Activated T-cell treated with anti-CD3 and anti-CD28 coated beads for 4 hours (primary cell): ENCODE measurements at regions not wholly inside any gene's neighbourhood (a gene's known extent, or its start where the extent isn't known, plus 50 kb on each side); places are given as distances from the start of the nearest gene placed in this dataset.

Experiments
- DNase-seq: peaks from one replicate; pipeline ENCODE4 v3.0.0-alpha.2; 2020

DNA sequence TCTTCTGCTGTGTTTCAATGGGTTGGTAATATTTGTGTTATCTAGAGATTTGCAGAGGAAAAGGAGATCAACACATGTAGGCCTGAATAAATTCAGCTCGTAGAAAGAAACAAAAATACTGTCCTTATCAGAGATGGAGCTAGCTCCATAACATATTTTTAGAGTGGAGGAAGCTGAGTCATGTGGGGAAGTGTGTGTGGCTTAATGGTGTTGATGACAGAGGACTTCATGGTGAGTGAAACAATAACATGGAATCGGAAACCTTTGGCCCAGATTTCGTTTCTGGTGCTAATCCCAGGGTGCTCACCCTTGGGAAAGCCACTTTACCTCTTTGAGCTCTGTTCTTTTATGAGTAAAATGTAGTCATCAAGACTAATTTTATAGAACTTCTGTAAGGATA is 825.0 kb downstream of the TLR4 start:
- DNase-seq: no peak

DNA sequence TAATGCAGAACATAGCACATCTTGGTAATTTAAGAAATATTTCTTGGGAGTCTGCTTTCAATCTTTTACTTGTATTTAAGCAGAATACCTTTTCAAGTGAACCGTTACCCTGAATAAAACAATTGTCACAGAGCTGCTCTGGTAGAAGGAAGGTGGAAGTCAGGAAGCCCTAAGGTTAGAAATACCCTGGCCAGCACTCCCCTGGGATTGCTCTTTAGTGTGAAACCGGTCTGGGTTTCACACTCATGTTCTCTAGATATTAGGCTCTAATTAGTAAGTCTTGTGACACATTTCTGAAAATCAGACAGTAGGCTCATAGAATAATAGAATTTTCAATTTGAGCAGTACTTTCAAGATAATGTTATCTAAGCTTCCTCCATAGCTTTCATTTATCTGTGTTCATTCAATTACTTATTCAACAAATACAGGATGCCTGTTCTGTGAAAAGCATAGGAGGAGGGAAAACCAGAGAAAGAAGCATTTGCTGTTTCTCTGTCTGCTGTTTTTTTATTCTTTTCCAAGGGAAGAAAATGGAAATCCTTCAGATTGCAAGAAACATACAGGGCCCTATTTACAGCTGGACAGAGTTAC is 825.5 kb downstream of the TLR4 start:
- DNase-seq: no peak

DNA sequence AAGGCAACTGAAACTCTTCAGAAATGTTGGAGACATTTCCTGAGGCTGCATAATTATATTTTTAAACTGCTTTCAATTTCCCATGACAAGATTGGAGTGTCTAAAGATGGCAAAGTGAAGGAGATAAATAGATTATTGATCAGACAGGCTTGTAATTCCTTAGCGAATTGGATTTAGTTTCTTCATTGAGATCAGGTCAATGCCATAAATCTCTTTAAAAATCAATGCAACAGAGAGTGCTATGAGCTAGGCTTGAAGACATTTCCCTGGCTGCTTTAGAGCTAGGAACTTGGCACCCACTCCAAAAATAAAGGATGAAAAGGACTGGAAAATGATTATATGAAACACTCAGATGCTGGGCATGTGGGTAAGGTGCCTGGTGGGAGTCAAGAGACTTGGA is 828.4 kb downstream of the TLR4 start:
- DNase-seq: no peak

DNA sequence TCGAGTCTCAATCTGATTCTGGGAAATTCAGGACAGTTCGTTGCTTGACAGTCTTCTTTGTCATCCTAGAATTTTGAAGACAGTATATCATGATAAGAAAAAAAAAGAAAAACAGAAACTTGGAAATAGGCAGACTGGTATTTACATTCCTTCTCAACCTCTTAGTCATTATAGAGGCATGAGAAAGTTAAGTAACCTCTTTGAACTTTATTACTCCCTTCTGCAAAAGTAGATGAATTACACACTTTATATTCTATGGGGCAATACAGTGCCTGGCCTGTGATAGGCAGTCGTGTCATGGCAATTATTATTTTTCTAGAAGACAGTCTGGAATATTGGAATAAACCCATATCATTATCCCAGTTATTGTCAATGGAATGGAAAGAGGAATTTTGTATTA is 828.9 kb downstream of the TLR4 start:
- DNase-seq: no peak

DNA sequence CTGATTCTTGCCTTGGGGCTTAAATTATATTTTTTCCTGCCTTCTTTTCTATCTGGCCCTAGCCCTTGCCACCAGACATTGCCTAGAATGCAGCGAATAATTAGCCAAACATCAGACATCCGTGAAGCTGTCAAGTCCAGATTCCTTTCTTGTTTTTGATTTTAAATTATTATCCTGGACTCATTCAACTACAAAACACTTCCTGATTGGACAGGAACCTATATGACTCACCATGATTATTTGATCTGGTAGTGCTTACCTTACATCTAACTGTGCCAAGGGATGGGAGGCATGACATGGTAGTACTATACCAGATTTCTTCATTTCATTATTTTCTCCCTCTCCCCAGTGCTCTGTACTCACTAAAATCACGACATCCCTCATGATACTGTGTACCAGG is 829.6 kb downstream of the TLR4 start:
- no peak for DNase-seq

DNA sequence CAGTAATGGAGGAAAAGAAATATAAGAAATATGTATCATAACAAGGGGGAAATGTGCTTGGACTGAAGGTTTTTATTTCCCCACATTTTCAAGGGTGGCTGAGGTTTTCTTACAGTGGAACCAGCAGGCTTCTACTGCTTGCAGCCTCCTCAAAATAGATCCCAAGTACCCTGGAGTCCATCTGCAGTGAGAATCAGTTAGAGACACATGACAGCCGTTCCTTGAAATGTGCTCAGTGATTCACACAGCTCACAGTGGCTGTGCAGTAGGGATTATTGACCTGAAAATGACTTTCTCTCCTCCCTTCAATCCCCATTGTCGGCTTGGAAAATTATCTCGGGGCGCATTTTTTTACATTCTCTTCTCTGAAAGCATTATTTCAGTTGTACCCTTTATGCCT is 832.0 kb downstream of the TLR4 start:
- no peak for DNase-seq

DNA sequence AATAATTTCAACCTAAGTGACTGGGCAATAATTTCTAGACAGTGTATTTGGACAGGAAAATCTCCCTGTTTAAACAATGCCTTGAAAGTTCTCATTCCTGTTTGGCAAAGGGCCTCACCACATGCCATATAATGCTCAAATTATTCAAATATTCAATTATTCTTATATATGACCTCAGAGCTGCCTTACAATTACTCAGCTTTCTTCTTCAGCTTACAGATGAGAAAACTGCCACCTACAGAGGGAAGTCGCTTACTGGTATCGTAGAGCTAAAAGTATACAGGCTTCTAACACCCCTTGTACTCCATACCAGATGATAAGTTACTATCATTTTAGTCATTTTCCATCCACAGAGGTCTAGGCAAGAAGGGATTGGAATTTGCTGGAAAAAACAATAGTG is 830.3 kb downstream of the BRINP1 start:
- no peak for DNase-seq

DNA sequence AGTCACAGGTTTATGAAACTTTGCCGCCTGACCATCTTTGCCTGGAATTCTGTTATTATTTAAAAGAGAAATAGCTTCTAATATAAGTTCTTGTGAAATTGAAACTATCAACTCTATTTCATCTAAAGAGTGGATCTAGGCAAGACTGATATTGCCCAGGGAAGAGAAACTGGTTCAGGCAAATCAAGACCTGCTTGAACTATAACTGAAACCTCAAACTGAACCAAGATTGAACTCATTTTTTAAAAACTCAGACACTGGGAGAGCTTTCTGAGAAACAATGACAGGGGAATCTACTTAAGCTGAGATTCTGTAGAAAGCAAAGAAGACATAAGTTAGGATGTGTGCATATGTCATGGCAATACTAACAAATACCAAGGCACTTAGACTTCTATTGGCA is 815.8 kb downstream of the BRINP1 start:
- DNase-seq: no peak

DNA sequence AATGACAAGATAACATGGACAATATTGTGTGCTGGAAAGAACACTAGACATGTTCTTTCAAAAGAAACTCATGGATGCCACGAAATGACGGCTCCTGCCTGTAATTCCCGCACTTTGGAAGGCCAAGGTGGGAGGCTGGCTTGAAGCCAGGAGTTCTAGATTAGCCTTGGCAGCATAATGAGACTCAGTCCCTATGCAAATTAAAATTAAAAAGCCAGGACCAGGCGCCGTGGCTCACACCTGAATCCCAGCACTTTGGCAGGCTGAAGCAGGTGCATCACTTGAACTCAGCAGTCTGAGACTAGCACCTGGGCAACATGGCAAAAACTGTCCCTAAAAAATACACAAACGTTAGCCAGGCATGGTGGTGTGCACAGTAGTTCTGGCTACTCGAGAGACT is 814.2 kb downstream of the BRINP1 start:
- DNase-seq: no peak

DNA sequence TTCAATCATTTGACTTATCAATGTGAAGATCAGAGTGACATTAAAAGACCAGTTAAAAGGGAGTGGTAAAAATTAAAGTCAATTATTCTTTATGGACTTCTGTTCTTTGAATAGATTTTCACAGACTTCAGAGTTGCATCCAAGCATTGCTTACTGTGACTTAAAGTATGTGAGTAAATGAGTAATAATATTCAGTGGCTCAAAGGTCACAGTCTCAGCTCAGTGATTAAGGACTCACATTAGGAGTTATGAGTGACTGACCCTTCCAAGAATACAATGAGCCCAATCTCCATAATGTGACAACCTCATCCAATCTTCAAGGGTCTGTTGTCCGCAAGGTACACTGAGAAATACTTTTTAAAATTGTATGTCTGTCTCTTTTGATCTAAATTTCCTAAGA is 811.2 kb downstream of the BRINP1 start:
- no peak for DNase-seq

DNA sequence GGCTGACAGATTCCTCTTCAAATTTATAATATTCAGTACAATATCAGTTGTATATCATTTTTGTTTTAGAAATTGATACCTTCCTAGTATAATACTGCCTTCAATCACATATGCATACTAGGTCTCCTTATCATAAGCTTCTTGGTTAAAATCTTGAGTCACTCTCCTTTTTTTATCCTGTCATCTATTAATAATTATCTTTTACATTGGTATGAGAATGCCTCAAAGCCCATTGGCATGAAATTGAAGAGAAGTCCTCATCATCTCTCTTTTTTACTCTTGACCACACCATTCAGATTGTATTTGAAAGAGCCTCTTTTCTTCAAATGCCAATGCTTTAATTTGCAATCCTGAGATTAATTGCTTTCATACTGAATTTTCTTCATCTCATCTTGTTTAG is 810.3 kb downstream of the BRINP1 start:
- no peak for DNase-seq

DNA sequence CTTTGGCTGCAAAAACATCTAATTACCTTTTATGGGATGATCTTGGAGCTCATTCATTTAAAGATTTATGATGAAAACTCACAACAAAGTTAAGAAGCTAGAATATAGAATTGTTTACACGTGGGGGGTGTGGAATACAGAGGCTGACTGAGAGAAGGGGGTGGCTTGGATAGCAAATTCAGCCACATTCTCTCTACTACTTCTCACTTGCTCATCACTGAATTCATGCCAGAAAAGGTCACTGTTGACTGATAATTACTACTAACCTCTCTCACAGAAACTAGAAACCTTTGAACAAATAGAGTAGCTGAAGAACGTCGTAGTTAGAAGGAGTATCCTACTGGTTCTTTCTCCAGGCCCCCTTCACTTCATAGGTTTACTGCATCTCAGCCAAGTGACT is 808.2 kb downstream of the BRINP1 start:
- no peak for DNase-seq

DNA sequence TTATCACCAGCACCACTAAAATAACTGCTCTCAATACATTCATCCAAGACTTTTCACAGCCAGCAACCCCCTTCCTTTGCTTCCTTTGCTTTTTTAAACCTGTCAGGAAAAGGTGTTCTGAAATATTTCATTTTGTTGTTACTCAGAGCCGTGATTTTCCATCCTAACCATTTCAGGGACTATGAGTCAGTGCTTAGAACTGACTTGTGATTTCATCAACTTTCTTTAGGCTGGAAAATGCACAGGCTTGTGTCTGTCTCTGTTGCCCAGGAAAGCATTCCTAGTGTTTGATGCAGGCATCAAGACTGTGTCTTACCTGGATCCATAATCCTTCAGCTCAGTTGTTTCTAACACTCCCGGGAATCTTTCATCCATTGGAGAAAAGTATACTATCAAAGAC is 805.6 kb downstream of the BRINP1 start:
- DNase-seq: no peak

DNA sequence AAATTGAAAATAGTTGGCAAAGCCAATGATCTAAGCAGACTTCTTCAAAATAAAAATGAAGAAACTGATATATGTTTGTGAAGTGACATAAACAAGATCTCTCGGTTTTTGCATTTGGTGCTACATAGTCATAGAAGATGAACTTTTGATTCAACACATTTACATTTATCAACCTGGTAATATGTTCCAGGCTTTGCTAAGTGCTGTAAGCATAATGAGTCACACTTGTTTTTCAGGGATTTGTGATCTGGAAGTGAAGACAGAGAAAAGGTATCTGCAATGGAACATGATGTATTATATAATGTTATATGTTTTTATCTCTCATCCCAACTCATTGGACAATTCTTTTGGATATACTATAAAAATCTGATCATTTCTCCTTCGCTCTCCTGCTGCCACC is 801.4 kb downstream of the BRINP1 start:
- DNase-seq: no peak

DNA sequence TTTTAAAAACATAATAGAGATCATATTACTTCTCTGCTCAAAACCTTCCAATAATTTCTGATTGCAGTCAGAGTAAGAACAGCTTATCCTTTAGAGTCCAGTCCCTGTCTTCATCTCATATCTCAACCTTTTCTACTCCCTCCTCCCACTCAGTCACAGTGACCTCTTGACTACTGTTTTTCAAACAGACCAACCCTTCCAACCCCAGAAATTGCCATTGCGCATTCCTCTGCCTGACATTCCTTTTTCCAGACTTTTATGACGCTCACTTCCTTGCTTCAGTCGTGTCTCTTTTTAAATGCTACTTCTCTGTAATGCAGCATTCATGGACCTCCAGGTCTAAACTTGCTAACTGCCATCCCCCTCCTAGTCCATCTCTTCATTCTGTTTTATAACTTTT is 800.5 kb downstream of the BRINP1 start:
- no peak for DNase-seq

DNA sequence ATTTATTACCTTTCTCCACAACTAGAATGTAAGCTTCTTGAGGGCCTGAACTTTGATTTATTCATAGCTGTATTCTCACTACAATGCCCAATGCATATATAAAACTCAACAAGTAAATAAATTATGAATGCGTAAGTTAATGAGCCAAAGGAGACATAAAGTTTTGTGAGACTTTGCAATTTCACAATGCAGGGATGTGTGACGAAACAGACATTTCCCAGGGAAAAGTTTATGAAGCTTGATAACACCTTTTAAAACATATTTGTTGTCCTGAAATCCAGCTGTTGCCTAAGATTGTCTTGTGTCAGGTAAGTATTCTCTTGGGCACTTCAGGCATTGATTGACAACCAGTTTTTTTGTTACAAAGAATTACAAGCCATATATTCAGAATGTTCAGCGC is 800.1 kb downstream of the BRINP1 start:
- DNase-seq: no peak

DNA sequence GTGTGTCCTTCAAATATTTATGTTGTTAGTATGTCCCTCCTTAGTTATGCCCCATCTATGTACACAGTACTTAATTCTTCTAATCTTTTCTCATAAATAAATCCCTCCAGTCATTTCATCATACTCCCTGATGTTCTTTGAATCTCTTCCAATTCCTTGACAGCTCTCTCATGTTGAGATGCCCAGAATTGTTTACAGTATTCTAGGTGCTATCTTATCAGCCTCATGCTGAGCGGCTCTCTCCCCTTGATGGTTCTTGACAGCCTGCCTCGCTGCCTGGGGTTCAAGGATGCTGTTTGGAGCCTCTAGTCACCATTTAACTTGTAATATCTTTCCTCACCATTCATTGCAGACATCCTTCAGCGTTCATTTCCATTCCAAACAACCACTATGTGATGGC is 799.2 kb downstream of the BRINP1 start:
- no peak for DNase-seq

DNA sequence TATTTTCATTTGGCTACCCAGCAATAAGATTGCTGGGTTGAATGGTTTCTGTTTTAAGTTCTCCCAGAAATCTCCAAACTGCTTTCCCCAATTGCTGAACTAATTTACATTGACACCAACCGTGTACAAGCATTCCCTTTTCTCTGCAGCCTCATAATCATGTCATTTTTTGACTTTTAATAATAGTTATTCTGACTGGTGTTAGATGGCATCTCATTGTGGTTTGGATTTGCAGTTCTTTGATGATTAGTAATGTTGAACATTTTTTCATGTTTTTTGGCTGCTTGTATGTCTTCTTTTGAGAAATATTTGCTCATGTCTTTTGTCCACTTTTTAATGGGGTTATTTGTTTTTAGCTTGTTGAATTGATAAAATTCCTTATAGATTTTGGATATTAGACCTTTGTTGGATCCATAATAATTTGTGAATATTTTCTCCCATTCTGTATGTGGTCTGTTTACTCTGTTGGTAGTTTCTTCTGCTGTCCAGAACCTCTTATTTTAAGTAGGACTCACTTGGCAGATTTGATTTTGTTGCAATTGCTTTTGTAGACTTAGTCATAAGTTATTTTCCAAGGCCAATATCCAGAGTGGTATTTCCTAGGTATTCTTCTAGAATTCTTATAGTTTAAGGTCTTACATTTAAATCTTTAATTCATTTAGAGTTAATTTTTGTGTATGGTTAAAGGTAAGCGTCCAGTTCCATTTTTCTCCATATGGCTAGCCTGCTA is 793.7 kb downstream of the BRINP1 start:
- DNase-seq: no peak

DNA sequence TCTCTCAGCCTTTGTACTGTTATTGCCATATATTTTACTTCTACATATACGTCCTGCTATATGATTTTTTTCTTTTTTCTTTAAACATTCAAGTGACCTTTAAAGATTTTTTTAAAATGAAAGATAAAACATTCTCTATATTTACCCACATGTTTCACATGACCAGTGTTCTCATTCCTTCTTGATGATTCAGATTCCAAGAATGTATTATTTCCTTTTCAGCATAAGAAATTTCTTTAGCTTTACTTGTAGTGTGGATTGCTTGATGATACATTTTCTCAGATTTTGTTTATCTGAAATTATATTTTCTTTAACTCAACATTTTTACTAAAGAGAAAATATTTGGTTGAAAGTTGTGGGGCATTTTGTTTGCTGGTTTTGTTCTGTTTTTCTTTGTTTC is 792.1 kb downstream of the BRINP1 start:
- no peak for DNase-seq

DNA sequence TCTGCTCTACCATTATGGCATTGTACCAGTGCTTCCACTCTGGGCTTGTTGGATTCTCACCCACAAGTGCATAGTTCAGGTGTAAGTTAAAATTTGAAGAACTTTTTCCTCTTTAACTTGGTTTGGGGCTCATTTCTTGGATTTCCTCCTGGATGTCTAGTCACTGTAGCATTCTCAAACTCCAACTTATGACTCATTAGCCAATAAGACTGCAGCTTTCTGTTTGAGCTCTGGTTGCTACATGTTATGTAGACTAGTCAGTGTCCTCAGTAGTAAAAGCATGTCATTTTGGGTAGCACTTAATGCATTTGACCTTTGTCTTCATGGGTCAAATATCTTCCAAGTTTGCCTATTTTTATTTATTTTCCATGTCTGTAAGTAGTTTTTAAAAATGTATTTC is 790.8 kb downstream of the BRINP1 start:
- DNase-seq: no peak

DNA sequence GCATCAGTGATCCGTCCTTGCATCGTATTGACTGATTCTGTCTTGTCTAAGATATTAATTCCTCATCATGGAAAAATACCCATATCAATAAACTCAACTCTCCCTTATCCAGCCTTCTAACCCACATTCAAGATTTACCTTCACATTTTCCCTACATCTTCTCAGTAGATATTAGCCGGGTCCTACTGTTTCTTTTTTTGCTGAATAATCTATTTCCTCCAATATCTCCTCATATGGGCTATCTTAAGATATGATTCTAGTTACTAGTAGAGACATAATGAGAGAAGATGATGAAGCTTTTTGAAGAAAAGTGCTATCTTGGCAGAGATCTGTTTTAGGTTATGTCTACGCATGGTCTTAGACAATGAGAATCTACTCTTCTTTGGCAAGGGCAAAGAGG is 785.8 kb downstream of the BRINP1 start:
- no peak for DNase-seq

DNA sequence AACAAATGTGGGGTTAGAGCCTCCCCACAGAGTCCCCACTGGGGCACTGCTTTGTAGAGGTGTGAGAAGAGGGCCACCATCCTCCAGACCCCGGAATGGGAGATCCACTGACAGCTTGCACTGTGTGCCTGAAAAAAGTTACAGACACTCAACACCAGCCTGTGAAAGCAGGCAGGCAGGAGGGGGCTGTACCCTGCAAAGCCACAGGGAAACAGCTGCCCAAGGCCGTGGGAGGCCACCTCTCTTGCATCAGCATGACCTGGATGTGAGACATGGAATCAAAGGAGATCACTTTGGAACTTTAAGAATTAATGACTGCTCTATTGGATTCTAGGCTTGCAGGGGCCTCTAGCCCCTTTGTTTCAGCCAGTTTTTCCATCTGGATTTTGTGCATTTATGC is 782.3 kb downstream of the BRINP1 start:
- no peak for DNase-seq

DNA sequence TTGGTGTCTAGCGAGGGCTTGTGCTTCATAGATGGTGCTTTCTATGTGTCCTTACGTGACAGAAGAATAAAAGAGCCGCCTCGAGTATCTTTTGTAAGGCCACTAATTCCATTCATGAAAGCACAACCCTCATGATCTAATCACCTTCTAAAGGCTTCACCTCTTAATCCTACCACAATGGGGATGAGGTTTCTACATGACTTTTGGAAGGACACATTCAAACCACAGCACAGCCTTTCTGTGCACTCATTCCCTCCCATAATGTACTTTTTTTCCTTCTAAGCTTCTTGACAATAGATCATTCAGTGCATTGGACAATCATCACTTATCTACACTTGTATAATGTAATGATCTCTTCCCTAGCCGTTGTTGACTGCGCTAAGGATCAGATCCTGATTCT is 774.8 kb downstream of the BRINP1 start:
- DNase-seq: no peak

DNA sequence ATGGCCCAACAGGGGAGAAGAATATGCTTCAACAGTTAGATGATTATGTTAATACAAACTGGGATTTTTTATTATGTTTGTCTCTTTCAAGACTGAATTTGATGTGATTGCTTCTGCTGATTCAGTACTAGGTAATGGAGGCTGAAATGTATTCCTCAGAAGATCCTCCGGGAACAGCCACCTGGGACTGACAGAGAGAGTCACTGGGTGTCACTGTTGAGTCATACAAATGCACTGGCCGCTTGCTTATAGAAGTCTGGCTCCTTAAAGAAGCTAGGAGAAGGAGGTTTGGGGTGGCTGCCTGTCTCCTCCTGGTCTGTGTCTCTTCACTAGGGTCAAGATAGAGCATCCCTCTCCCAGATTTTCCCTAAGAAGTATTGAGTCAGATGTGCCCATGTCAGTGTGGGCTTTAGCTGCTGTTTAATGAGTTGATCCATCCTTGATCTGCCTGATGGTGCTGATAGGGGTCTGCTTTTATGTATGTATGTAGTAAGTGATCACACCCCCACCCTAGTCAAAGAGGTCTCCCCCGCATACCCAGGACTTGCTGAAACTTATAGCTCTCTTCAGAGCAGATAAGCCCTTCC is 773.4 kb downstream of the BRINP1 start:
- DNase-seq: no peak
